ENCODE measurements at regions not wholly inside any gene's neighbourhood (a gene's known extent, or its start where the extent isn't known, plus 50 kb on each side); places are given as distances from the start of the nearest gene placed in this dataset.
A peak's percentile ranks its signal among the peaks of the same experiment; 100 is the strongest.

- no peak for TF ChIP-seq CTCF (IDR thresholded peaks at IDR 0.05; ENCODE audit: unreplicated experiment in 3 of 3)
- Mint-ChIP-seq H3K27ac (no peak overlapping the region), H3K4me1 (no peaks in the 10 kb centered on the region), H3K27me3 (ENCODE audit: low read depth) (peaks cover 4% of the 10 kb centered on the region), H3K36me3 (ENCODE audit: low read depth) (no peaks in the 10 kb centered on the region), H3K9me3 (no peaks in the 10 kb centered on the region), H3K4me3 (no peak overlapping the region)
These were observed 122.0 kb upstream of the APCDD1 start for GRCh38 chr18:10332452-10332851.

DNA sequence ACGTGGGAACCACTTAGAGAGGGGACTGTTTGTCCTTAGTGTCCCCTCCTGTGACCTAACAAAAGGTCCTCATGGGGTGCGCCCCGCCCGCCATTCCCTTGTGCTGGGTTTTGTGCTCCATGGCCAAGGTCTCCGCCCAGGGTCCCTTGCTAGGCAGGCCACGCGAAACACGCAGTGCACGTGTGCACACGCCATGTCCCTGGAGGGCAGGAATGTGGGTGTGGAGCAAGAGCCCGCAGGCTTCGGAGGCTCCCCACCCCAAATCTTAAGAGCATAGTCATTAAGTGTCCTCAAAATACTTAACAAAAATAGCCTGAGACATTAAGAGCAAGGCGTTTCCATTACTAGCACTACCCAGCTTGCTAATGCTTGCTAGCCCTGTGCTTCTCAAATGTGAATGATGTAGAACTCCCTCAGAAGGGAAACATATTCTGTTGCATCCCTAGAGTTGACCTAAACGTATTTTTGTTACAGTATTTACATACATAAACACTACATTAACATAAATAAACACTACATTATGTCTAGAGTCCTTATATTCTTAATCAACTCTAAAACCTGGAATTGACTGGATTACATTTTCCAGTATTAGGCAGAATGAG is 117.6 kb upstream of the APCDD1 start:
- peaks cover 3% of the 10 kb centered on the region for H3K27me3 Mint-ChIP-seq (ENCODE audit: low read depth)
- no peak overlapping the region for H3K27ac Mint-ChIP-seq
- no peak overlapping the region for H3K4me3 Mint-ChIP-seq
- H3K36me3 Mint-ChIP-seq (ENCODE audit: low read depth), result no peaks in the 10 kb centered on the region
- TF ChIP-seq CTCF (IDR thresholded peaks at IDR 0.05; ENCODE audit: unreplicated experiment in 3 of 3), result no peak
- H3K4me1 Mint-ChIP-seq, result no peaks in the 10 kb centered on the region
- peaks cover 3% of the 10 kb centered on the region for H3K9me3 Mint-ChIP-seq

- Mint-ChIP-seq H3K27ac (no peak overlapping the region), H3K36me3 (ENCODE audit: low read depth) (no peaks in the 10 kb centered on the region), H3K4me1 (no peaks in the 10 kb centered on the region), H3K9me3 (peaks cover 3% of the 10 kb centered on the region), H3K27me3 (ENCODE audit: low read depth) (peaks cover 7% of the 10 kb centered on the region), H3K4me3 (no peak overlapping the region)
- TF ChIP-seq CTCF (IDR thresholded peaks at IDR 0.05; ENCODE audit: unreplicated experiment in 3 of 3), result no peak
These were observed 113.6 kb upstream of the APCDD1 start for GRCh38 chr18:10340821-10341220.

DNA sequence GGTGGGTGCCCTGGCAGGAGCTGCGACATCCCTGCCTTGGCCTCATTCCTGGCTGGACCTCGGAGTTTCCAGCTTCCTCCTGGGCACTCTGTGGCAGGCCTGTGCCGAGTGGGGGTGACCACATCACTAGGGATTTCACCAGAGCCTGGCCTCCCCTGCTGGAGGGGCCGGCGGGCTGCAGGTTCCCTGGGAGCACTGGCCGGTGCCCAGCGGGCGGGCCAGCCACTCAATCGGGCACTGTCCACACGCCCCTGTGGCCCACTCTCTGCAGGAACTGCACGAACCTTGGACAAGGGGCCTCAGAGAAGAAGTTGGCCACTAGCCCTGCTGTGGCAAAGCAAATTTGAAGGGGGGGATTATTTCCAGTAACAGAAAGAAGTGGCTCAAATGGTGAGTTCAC is 110.7 kb upstream of the APCDD1 start:
- TF ChIP-seq CTCF (IDR thresholded peaks at IDR 0.05; ENCODE audit: unreplicated experiment in 3 of 3), result no peak
- Mint-ChIP-seq H3K4me3 (no peak overlapping the region), H3K4me1 (no peaks in the 10 kb centered on the region), H3K27ac (no peak overlapping the region), H3K27me3 (ENCODE audit: low read depth) (peaks cover 7% of the 10 kb centered on the region), H3K9me3 (peaks cover 3% of the 10 kb centered on the region), H3K36me3 (ENCODE audit: low read depth) (no peaks in the 10 kb centered on the region)

GRCh38 chr18:10346749-10347415 is 107.6 kb upstream of the APCDD1 start:
- Mint-ChIP-seq H3K4me3 (no peak overlapping the region), H3K36me3 (ENCODE audit: low read depth) (no peaks in the 10 kb centered on the region), H3K27me3 (ENCODE audit: low read depth) (peaks cover 7% of the 10 kb centered on the region), H3K9me3 (no peaks in the 10 kb centered on the region), H3K27ac (no peak overlapping the region), H3K4me1 (peaks cover 10% of the 10 kb centered on the region)
- TF ChIP-seq CTCF (IDR thresholded peaks at IDR 0.05; ENCODE audit: unreplicated experiment in 3 of 3), result no peak

DNA sequence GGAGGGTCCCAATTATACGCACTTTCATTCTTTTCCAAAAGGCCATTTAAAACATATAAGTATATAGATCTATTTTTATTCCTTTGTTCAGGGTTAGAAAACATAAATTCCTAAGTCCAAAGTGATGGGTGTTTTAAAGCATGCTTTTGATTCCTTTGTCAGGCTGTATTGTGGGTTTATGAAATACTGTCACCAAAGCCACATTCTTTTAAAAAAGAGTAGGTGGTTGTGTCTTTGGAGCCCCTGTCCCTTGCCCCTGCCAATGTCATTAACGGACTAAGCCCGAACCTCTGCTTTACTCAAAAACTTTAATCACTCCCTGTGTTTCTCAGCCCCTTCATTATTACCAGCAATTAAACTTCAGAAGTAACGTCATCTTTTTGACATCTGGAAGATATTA is 104.9 kb upstream of the APCDD1 start:
- H3K36me3 Mint-ChIP-seq (ENCODE audit: low read depth), result no peaks in the 10 kb centered on the region
- peaks cover 35% of the 10 kb centered on the region for H3K4me1 Mint-ChIP-seq
- no peaks in the 10 kb centered on the region for H3K27me3 Mint-ChIP-seq (ENCODE audit: low read depth)
- H3K27ac Mint-ChIP-seq, result peak overlapping the region in 2 of 3 experiments; percentile 23 to 40
- TF ChIP-seq CTCF (IDR thresholded peaks at IDR 0.05; ENCODE audit: unreplicated experiment in 3 of 3), result no peak
- no peaks in the 10 kb centered on the region for H3K9me3 Mint-ChIP-seq
- no peak overlapping the region for H3K4me3 Mint-ChIP-seq

All from nephron (organoid).